ENCODE measurements at regions not wholly inside any gene's neighbourhood (a gene's known extent, or its start where the extent isn't known, plus 50 kb on each side); places are given as distances from the start of the nearest gene placed in this dataset.
A peak's percentile ranks its signal among the peaks of the same experiment; 100 is the strongest.

- no peak for DNase-seq (ENCODE audit: low read depth, low spot score)
These were observed 186.2 kb downstream of the NEDD1 start for GRCh38 chr12:97093187-97093683.

- DNase-seq (ENCODE audit: low read depth, low spot score), result peak; percentile 5
These were observed 190.7 kb downstream of the NEDD1 start for GRCh38 chr12:97097734-97098133.

GRCh38 chr12:97109441-97109840 is 202.4 kb downstream of the NEDD1 start:
- DNase-seq (ENCODE audit: low read depth, low spot score), result no peak

GRCh38 chr12:97112136-97112535 is 205.1 kb downstream of the NEDD1 start:
- DNase-seq (ENCODE audit: low read depth, low spot score), result no peak

GRCh38 chr12:97118796-97119375 is 211.8 kb downstream of the NEDD1 start:
- DNase-seq (ENCODE audit: low read depth, low spot score), result no peak

GRCh38 chr12:97127061-97127460 is 220.0 kb downstream of the NEDD1 start:
- DNase-seq (ENCODE audit: low read depth, low spot score), result no peak

- DNase-seq (ENCODE audit: low read depth, low spot score), result peak; percentile 93
These were observed 224.3 kb downstream of the NEDD1 start for GRCh38 chr12:97131220-97131981.

- DNase-seq (ENCODE audit: low read depth, low spot score), result no peak
These were observed 225.2 kb downstream of the NEDD1 start for GRCh38 chr12:97132270-97132669.

- no peak for DNase-seq (ENCODE audit: low read depth, low spot score)
These were observed 227.4 kb downstream of the NEDD1 start for GRCh38 chr12:97134495-97134894.

GRCh38 chr12:97140355-97140754 is 233.3 kb downstream of the NEDD1 start:
- no peak for DNase-seq (ENCODE audit: low read depth, low spot score)

- no peak for DNase-seq (ENCODE audit: low read depth, low spot score)
These were observed 235.8 kb downstream of the NEDD1 start for GRCh38 chr12:97142737-97143410.

- DNase-seq (ENCODE audit: low read depth, low spot score), result peak; percentile 47
These were observed 242.0 kb downstream of the NEDD1 start for GRCh38 chr12:97148941-97149559.

- no peak for DNase-seq (ENCODE audit: low read depth, low spot score)
These were observed 244.4 kb downstream of the NEDD1 start for GRCh38 chr12:97151481-97151880.

- DNase-seq (ENCODE audit: low read depth, low spot score), result no peak
These were observed 252.3 kb downstream of the NEDD1 start for GRCh38 chr12:97159377-97159776.

- DNase-seq (ENCODE audit: low read depth, low spot score), result no peak
These were observed 253.2 kb downstream of the NEDD1 start for GRCh38 chr12:97160277-97160676.

GRCh38 chr12:97162173-97162572 is 255.1 kb downstream of the NEDD1 start:
- DNase-seq (ENCODE audit: low read depth, low spot score), result no peak

- no peak for DNase-seq (ENCODE audit: low read depth, low spot score)
These were observed 257.9 kb downstream of the NEDD1 start for GRCh38 chr12:97164936-97165335.

- no peak for DNase-seq (ENCODE audit: low read depth, low spot score)
These were observed 260.5 kb downstream of the NEDD1 start for GRCh38 chr12:97167598-97167997.

- peak; percentile 28 for DNase-seq (ENCODE audit: low read depth, low spot score)
These were observed 261.7 kb downstream of the NEDD1 start for GRCh38 chr12:97168804-97169203.

GRCh38 chr12:97169889-97170567 is 263.0 kb downstream of the NEDD1 start:
- no peak for DNase-seq (ENCODE audit: low read depth, low spot score)

- DNase-seq (ENCODE audit: low read depth, low spot score), result no peak
These were observed 266.8 kb downstream of the NEDD1 start for GRCh38 chr12:97173688-97174410.

Data from iPS DF 19.7 (cell line).